Left kidney (tissue), 1 donor: ENCODE measurements at regions not wholly inside any gene's neighbourhood (a gene's known extent, or its start where the extent isn't known, plus 50 kb on each side); places are given as distances from the start of the nearest gene placed in this dataset.
"Not testable (repeated sequence)": the region's sequence is repeated elsewhere in the genome, so short reads cannot be mapped to it uniquely, and the experiment has no call there.

Source experiments
- DNase-seq: peaks from one replicate; pipeline ENCODE4 v3.0.0-alpha.2; 2013

DNA sequence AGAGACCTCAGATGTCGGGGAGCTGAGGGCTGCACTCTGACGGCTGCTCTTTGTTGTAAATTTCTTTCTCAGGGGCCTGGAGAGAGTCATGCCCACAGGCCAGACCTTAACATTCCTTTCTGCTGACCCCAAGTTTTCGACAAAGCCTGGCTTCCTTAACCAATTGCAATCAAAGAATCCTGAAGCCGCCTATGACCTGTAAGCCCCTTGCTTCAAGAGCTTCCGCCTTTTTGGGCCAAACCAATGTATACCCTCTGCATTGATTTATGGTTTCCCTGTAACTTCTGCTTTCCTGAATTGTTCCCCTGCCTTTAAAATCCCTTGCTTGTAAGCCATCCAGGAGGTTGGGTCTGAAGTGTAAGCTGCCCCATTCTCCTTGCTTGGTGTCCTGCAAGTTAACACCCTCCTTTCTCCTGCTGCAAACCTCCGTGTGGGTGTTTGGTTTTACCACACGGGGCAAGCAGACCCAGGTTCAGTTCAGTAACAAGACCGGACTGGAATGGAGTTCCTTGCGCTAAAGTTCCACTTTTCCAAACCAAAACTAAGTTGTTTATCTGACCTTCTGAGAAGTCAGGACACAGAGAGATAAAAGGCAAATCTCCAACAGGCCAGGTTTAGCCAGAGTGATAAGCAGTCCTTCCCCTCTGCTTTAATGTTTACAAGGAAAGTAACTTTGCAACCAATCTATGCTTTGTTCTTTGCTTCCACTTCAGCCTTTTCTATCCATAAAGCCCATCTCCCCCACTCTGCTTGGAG is 141.6 kb downstream of the KCNJ12 start:
- DNase-seq: no peak

DNA sequence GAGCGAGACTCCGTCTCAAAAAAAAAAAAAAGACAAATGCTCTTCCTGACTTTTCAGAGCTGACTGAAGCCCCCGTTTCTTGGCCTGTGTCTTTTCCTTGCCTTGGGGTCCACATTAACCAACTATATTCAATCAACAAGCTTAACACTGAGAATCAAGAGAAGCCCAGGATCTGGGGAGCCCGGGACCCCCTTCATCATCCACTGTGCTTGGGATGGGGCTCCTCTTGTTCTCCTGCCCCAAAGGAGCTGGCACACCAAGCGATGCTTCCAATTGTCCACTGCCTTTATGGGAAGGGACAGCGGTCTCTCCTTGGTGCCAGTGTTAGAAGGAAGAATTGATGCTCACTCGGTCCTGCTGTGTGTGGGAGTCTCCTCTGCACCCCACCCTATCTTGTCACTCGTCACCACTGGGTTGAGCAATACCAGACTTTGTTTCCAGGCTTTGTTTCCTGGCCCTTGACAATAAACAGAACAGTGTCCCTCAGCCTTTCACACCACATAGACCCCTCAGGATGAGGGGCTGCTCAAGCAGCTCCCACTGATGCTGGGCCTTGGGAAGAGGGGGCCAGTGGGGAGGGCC is 146.7 kb downstream of the KCNJ12 start:
- no peak for DNase-seq

GRCh38 chr17:21523497-21524210 is 147.5 kb downstream of the KCNJ12 start:
- DNase-seq: no peak

GRCh38 chr17:21524211-21524591 is 148.0 kb downstream of the KCNJ12 start:
- no peak for DNase-seq

DNA sequence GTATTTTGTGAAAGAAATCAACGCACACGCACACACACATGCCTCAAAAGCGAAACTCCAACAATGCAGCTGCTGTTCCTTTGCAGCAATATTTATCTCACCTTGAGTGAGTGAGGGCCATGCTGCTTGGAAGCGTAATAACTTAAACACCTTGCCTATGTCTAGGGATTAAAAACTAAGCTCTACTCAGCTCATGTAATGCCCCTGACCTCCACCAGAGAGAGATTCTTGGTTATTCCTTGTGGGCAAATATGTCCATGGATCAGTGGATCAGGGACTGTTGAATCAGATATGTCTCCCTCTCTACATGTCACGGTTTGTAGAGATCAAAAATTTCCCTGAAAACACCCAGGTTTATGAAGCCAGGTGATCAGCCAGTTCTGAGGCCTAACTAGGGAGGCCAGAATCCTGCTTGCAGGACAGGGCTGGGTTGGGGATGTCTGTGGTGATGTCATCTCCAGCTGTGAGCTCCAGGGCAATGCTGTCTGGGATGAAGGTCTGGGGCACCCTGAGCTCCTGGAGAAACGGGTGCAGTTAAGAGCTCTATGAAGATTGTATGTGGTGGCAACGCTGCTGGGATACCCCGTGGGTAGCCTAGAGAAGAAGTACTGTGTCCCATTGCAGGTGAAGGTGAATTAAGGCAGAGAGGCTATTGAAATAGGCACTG is 149.4 kb downstream of the KCNJ12 start:
- no peak for DNase-seq

- no peak for DNase-seq
Measured at GRCh38 chr17:21528031-21528695, 152.0 kb downstream of the KCNJ12 start.

- no peak for DNase-seq
Measured at GRCh38 chr17:21530311-21530710, 154.2 kb downstream of the KCNJ12 start.

GRCh38 chr17:21530841-21531240 is 154.7 kb downstream of the KCNJ12 start:
- DNase-seq: no peak

DNA sequence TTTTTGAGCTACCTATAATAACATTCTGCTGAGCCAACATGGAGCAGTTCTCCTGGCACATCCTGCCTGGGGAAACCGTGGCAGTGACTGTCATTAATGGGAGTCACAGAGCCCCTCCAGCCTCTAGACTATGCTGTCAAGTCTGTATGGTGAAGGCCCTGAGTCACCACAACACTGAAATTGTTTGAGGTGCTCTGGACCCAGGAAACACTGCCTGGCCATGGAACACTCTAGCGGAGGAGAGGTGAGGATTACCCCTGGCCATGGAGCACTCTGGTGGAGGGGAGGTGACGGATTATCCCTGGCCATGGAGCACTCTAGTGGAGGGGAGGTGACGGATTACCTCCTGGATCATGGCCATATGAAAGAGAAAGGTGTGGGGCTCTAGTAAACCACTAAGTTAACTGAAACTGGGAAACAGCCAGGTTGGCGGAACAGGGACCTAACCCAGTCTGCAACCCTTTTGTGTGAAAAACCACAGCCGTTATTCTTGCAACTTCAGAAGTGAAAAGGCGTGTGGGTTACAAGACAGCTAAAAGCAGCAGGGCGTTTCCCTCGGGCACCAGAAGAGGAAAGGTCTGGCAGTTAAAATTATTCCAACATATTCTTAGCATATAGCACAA is 156.7 kb downstream of the KCNJ12 start:
- DNase-seq: no peak

- DNase-seq: no peak
Measured at GRCh38 chr17:21535686-21536375, 156.5 kb upstream of the KCNJ18 start.

- DNase-seq: no peak
Measured at GRCh38 chr17:21537302-21537701, 155.0 kb upstream of the KCNJ18 start.

GRCh38 chr17:21538615-21539014 is 153.7 kb upstream of the KCNJ18 start:
- DNase-seq: no peak

DNA sequence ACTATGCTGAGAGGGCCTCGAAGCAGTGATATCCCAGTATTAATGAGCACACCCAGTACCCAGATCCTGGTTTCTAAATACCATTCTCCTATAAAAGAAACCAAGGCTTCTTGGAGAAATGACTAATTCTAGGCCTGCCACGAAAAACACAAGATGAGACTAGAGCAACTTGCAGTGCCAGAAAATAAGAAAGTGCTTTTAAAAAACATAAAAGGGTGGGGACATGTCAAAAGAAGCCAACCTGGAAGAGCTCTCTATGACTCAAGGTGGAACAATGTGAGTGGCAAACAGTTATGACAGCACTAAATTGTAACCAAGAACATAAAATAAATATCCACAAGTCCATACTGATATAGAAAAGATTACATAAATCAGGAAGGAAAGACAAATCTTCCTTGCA is 153.2 kb upstream of the KCNJ18 start:
- DNase-seq: no peak

DNA sequence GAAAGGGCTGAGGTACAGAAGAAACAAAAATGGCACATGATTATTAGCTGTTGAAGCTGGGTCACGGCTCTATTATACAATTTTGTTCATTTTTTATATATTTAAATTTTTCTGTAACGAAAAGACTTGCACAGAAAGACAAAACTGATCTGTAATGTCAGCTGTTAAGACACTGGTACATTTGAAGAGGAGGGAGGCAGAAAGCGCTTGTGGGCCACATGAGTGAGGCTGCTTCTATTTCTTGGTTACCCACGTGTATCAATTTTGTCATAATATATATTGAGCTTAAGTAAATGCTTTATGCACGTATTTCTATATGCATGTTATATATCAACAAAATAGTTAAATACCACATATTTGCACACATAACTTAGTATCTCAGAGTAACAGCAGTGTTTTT is 151.8 kb upstream of the KCNJ18 start:
- DNase-seq: no peak

DNA sequence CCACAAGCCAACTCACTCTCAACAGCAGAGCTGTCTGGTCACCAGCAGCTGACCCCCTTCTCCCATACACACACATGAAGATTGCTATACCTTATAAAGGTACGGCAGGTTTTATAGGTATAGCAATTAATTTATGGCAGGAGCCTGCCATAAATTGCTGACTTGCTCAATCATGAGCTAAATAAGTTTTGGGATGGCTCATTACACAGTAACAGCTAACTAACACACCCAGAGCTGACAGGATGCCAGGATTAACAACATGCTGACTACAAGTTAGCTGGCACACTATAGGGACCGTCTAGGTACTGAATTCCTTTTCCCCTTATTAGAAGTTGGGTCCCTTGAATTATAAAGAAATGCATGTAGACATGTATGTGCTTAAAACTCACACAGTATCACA is 150.3 kb upstream of the KCNJ18 start:
- DNase-seq: no peak

DNA sequence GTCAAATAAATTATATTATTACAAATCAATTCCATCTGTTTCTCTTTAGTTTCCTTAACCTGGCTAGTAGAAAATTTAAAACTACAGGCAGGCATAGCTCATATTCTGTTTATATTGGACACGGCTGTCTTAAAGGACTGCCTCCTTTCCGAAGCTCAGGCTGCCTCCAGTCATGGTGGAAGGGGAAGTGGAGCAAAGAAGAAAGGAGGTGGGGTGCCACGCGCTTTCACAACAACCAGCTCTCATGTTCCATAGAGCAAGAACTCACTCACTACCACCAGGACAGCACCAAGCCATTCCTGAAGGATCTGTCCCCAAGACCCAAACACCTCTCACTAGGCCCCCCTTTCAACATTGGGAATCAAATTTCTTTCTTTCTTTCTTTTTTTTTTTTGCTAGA is 149.3 kb upstream of the KCNJ18 start:
- no peak for DNase-seq

DNA sequence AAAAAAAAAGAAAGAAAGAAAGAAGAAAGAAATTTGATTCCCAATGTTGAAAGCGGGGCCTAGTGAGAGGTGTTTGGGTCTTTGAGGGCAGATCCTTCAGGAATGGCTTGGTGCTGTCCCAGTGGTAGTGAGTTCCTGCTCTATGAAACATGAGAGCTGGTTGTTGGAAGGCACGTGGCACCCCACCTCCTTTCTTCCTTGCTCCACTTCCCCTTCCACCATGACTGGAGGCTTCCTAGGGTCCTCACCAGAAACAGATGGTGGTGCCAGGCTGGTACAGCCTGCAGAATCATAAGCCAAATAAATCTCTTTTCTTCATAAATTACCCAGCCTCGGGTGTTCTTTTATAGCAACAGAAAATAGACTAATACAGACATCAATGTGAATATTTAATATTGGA is 147.3 kb upstream of the KCNJ18 start:
- DNase-seq: no peak

DNA sequence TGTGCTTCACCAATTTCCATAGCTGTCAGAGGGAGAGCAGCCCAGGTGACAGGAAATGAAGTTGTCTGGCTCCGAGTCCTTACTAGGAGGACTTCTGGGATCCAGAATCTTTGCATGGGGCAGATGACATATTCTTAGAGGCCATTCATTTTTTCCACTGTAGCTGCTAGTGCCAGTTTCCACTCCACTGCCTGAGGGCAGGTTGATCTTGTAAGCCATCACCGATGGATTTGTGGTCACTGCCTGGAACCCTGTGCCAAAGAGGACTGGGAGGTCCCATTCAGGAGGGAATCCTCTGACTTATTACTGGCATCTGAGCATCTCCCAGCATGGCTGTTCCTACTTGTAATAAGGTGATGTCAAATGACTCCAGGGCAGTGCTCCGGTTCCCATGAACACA is 144.1 kb upstream of the KCNJ18 start:
- no peak for DNase-seq

DNA sequence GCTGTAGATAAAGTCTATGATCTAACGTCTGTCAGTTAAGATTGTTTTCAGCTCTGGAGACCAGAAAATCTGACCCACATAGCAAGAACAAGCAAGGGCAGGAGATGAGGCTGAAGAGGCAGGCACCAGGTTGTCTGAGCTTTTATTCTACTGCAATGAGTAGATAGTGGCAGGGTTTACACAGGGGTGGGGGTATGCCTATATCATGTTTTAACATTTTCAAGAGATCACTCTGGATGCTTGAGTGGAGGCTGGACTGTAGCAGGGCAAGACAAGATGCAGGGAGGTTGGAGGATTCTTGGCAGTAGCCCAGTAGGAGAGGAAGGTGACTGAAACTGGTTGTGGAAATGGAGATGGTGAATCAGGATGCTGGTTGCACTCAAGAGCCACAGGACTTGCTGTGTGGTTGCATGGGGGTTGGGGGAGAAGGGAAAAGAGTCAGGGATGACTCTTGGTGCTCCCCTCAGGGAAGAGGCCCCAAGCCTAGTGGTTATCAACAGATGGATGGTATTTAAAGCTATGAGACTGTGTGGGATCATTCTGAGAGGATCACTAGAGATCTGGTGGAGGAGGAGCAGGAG is 143.1 kb upstream of the KCNJ18 start:
- DNase-seq: no peak

- DNase-seq: not testable (repeated sequence)
Measured at GRCh38 chr17:21550031-21550430, 142.3 kb upstream of the KCNJ18 start.
